Central memory CD8-positive, alpha-beta T cell (primary cell): ENCODE measurements at regions not wholly inside any gene's neighbourhood (a gene's known extent, or its start where the extent isn't known, plus 50 kb on each side); places are given as distances from the start of the nearest gene placed in this dataset.
"Not testable (repeated sequence)": the region's sequence is repeated elsewhere in the genome, so short reads cannot be mapped to it uniquely, and the experiment has no call there.

Source experiments
- ATAC-seq: fragments of 150-1000 bp; cut with Tn5 transposase; replicated peaks from 2 replicates; pipeline ENCODE4 v1.10.0; 2022; ENCODE audit warnings: mild to moderate bottlenecking, moderate FRiP score, moderate number of reproducible peaks; ENCODE audit not compliant: poor library complexity, severe bottlenecking; ENCODE audit errors: extremely low read depth
- DNase-seq, 2 donors: peaks; one replicate each; pipeline ENCODE4 v3.0.0; 2021; ENCODE audit warnings: low spot score in 2 of 2
- H3K27ac Mint-ChIP-seq: one replicate; pipeline ENCODE4 v1.8.0; 2022; ENCODE audit warnings: low read depth, mild to moderate bottlenecking, moderate library complexity, mixed read lengths
- H3K27me3 Mint-ChIP-seq: one replicate; pipeline ENCODE4 v1.8.0; 2022; ENCODE audit warnings: mixed read lengths
- H3K36me3 Mint-ChIP-seq: one replicate; pipeline ENCODE4 v1.8.0; 2022; ENCODE audit warnings: mild to moderate bottlenecking, moderate library complexity, mixed read lengths; ENCODE audit not compliant: insufficient read depth
- H3K4me1 Mint-ChIP-seq: one replicate; pipeline ENCODE4 v1.8.0; 2022; ENCODE audit warnings: mixed read lengths
- H3K4me3 Mint-ChIP-seq: one replicate; pipeline ENCODE4 v1.8.0; 2022; ENCODE audit warnings: mild to moderate bottlenecking, moderate library complexity, mixed read lengths
- H3K9me3 Mint-ChIP-seq: one replicate; pipeline ENCODE4 v1.8.0; 2022; ENCODE audit warnings: mixed read lengths

- H3K36me3 Mint-ChIP-seq, result peaks cover 1% of the 10 kb centered on the region
- no peaks in the 10 kb centered on the region for H3K9me3 Mint-ChIP-seq
- H3K4me1 Mint-ChIP-seq, result no peaks in the 10 kb centered on the region
- DNase-seq (no peak), ATAC-seq (no peak)
- no peak overlapping the region for H3K4me3 Mint-ChIP-seq
- H3K27me3 Mint-ChIP-seq, result peaks cover 49% of the 10 kb centered on the region
- H3K27ac Mint-ChIP-seq, result no peak overlapping the region
Observed at GRCh38 chr15:66885281-66885915, 180.0 kb upstream of the SMAD3 start.

GRCh38 chr15:66886241-66886675, 179.1 kb upstream of the SMAD3 start:
- DNase-seq (no peak), ATAC-seq (no peak)
- Mint-ChIP-seq H3K36me3 (peaks cover 1% of the 10 kb centered on the region), H3K27me3 (peaks cover 41% of the 10 kb centered on the region), H3K9me3 (no peaks in the 10 kb centered on the region), H3K4me1 (no peaks in the 10 kb centered on the region), H3K27ac (no peak overlapping the region), H3K4me3 (no peak overlapping the region)

- Mint-ChIP-seq H3K4me1 (no peaks in the 10 kb centered on the region), H3K9me3 (no peaks in the 10 kb centered on the region), H3K27me3 (peaks cover 36% of the 10 kb centered on the region), H3K4me3 (no peak overlapping the region), H3K27ac (no peak overlapping the region), H3K36me3 (peaks cover 2% of the 10 kb centered on the region)
- ATAC-seq (no peak), DNase-seq (no peak)
Observed at GRCh38 chr15:66886686-66887273, 178.6 kb upstream of the SMAD3 start.

- not testable (repeated sequence) for H3K36me3 Mint-ChIP-seq, DNase-seq, H3K4me3 Mint-ChIP-seq, H3K27ac Mint-ChIP-seq, H3K4me1 Mint-ChIP-seq, H3K9me3 Mint-ChIP-seq, ATAC-seq
- H3K27me3 Mint-ChIP-seq, result peaks cover 31% of the 10 kb centered on the region
Observed at GRCh38 chr15:66889298-66889697, 176.1 kb upstream of the SMAD3 start.

- Mint-ChIP-seq H3K27me3 (peaks cover 16% of the 10 kb centered on the region), H3K36me3 (peaks cover 1% of the 10 kb centered on the region), H3K9me3 (no peaks in the 10 kb centered on the region), H3K27ac (no peak overlapping the region), H3K4me1 (no peaks in the 10 kb centered on the region), H3K4me3 (no peak overlapping the region)
- ATAC-seq (no peak), DNase-seq (no peak)
Observed at GRCh38 chr15:66891776-66892175, 173.6 kb upstream of the SMAD3 start.

- DNase-seq (no peak), ATAC-seq (no peak)
- no peak overlapping the region for H3K27ac Mint-ChIP-seq
- no peaks in the 10 kb centered on the region for H3K4me1 Mint-ChIP-seq
- peaks cover 20% of the 10 kb centered on the region for H3K27me3 Mint-ChIP-seq
- no peak overlapping the region for H3K4me3 Mint-ChIP-seq
- no peaks in the 10 kb centered on the region for H3K9me3 Mint-ChIP-seq
- peaks cover 1% of the 10 kb centered on the region for H3K36me3 Mint-ChIP-seq
Observed at GRCh38 chr15:66893294-66893693, 172.1 kb upstream of the SMAD3 start.

- peaks cover 20% of the 10 kb centered on the region for H3K27me3 Mint-ChIP-seq
- no peak overlapping the region for H3K4me3 Mint-ChIP-seq
- no peaks in the 10 kb centered on the region for H3K9me3 Mint-ChIP-seq
- no peaks in the 10 kb centered on the region for H3K4me1 Mint-ChIP-seq
- no peak for DNase-seq
- ATAC-seq, result no peak
- H3K36me3 Mint-ChIP-seq, result peaks cover 1% of the 10 kb centered on the region
- H3K27ac Mint-ChIP-seq, result no peak overlapping the region
Observed at GRCh38 chr15:66894363-66894762, 171.0 kb upstream of the SMAD3 start.

GRCh38 chr15:66894986-66895780, 170.2 kb upstream of the SMAD3 start:
- DNase-seq, result no peak
- Mint-ChIP-seq H3K9me3 (no peaks in the 10 kb centered on the region), H3K36me3 (peaks cover 1% of the 10 kb centered on the region), H3K27ac (no peak overlapping the region), H3K4me1 (no peaks in the 10 kb centered on the region), H3K4me3 (no peak overlapping the region), H3K27me3 (peaks cover 20% of the 10 kb centered on the region)
- ATAC-seq, result no peak

- Mint-ChIP-seq H3K4me3 (no peak overlapping the region), H3K27ac (no peak overlapping the region), H3K27me3 (peaks cover 20% of the 10 kb centered on the region), H3K36me3 (peaks cover 1% of the 10 kb centered on the region), H3K4me1 (no peaks in the 10 kb centered on the region), H3K9me3 (no peaks in the 10 kb centered on the region)
- ATAC-seq (no peak), DNase-seq (no peak)
Observed at GRCh38 chr15:66895794-66896453, 169.5 kb upstream of the SMAD3 start.

- DNase-seq (no peak), ATAC-seq (no peak)
- Mint-ChIP-seq H3K4me1 (no peaks in the 10 kb centered on the region), H3K27me3 (peaks cover 20% of the 10 kb centered on the region), H3K4me3 (no peak overlapping the region), H3K36me3 (peaks cover 1% of the 10 kb centered on the region), H3K27ac (no peak overlapping the region), H3K9me3 (no peaks in the 10 kb centered on the region)
Observed at GRCh38 chr15:66896611-66897010, 168.8 kb upstream of the SMAD3 start.

GRCh38 chr15:66897416-66897815, 168.0 kb upstream of the SMAD3 start:
- H3K4me3 Mint-ChIP-seq, result no peak overlapping the region

GRCh38 chr15:66897971-66898370, 167.4 kb upstream of the SMAD3 start:
- Mint-ChIP-seq H3K4me1 (no peaks in the 10 kb centered on the region), H3K9me3 (no peaks in the 10 kb centered on the region), H3K27me3 (peaks cover 8% of the 10 kb centered on the region), H3K4me3 (no peak overlapping the region), H3K36me3 (no peaks in the 10 kb centered on the region), H3K27ac (no peak overlapping the region)
- no peak for ATAC-seq
- DNase-seq, result no peak

More at GRCh38 chr15:66897416-66897815, 168.0 kb upstream of the SMAD3 start:
- no peaks in the 10 kb centered on the region for H3K36me3 Mint-ChIP-seq
- no peak overlapping the region for H3K27ac Mint-ChIP-seq
- DNase-seq, result no peak
- peaks cover 14% of the 10 kb centered on the region for H3K27me3 Mint-ChIP-seq
- H3K9me3 Mint-ChIP-seq, result no peaks in the 10 kb centered on the region
- H3K4me1 Mint-ChIP-seq, result no peaks in the 10 kb centered on the region
- no peak for ATAC-seq
